ENCODE measurements at regions not wholly inside any gene's neighbourhood (a gene's known extent, or its start where the extent isn't known, plus 50 kb on each side); places are given as distances from the start of the nearest gene placed in this dataset.

GRCh38 chr1:191134796-191135195 lies 657.1 kb upstream of the BRINP3 start (continued):
- TF ChIP-seq CDX4 (CRISPR knock-in tag; IDR thresholded peaks at IDR 0.05; ENCODE audit: borderline replicate concordance) (no peak), USF2 (CRISPR knock-in tag; IDR thresholded peaks at IDR 0.05) (no peak), NR3C1 (CRISPR knock-in tag; conservative IDR thresholded peaks at IDR 0.05; ENCODE audit: low read depth) (no peak), SP1 (CRISPR knock-in tag; conservative IDR thresholded peaks at IDR 0.05) (no peak), ATF2 (CRISPR knock-in tag; IDR thresholded peaks at IDR 0.05; ENCODE audit: borderline replicate concordance, low read depth) (no peak)

GRCh38 chr1:191140038-191140437 lies 662.4 kb upstream of the BRINP3 start:
- Mint-ChIP-seq H3K27ac (no peak overlapping the region), H3K4me1 (no peaks in the 10 kb centered on the region), H3K36me3 (no peaks in the 10 kb centered on the region), H3K9me3 (no peaks in the 10 kb centered on the region), H3K4me3 (no peak overlapping the region), H3K27me3 (ENCODE audit: low read depth) (no peaks in the 10 kb centered on the region)
- ATAC-seq, result no peak
- ChIA-PET POLR2A (no interaction called here), CTCF (no interaction called here)
- TF ChIP-seq ERG (CRISPR knock-in tag; IDR thresholded peaks at IDR 0.05) (no peak), FOXP1 (CRISPR knock-in tag; IDR thresholded peaks at IDR 0.05; ENCODE audit: borderline replicate concordance) (no peak), ATF1 (CRISPR knock-in tag; IDR thresholded peaks at IDR 0.05) (no peak), ZNF317 (CRISPR knock-in tag; IDR thresholded peaks at IDR 0.05; ENCODE audit: borderline replicate concordance, low read depth) (no peak), TP53 (CRISPR knock-in tag; IDR thresholded peaks at IDR 0.05) (no peak), CDX4 (CRISPR knock-in tag; IDR thresholded peaks at IDR 0.05; ENCODE audit: borderline replicate concordance) (no peak), RELA (CRISPR knock-in tag; IDR thresholded peaks at IDR 0.05; ENCODE audit: borderline replicate concordance) (no peak), ZNF396 (CRISPR knock-in tag; IDR thresholded peaks at IDR 0.05; ENCODE audit: borderline replicate concordance) (no peak)
- DNase-seq (ENCODE audit: low spot score), result no peak

- H3K4me3 Mint-ChIP-seq, result no peak overlapping the region
- no peaks in the 10 kb centered on the region for H3K36me3 Mint-ChIP-seq
- ATAC-seq (no peak), DNase-seq (ENCODE audit: low spot score) (no peak)
- no peaks in the 10 kb centered on the region for H3K4me1 Mint-ChIP-seq
- no peak overlapping the region for H3K27ac Mint-ChIP-seq
- CTCF ChIA-PET, result no interaction called here
- H3K9me3 Mint-ChIP-seq, result peaks cover 10% of the 10 kb centered on the region
- POLR2A ChIA-PET, result no interaction called here
- H3K27me3 Mint-ChIP-seq (ENCODE audit: low read depth), result no peaks in the 10 kb centered on the region
- TF ChIP-seq IRF2 (CRISPR knock-in tag; IDR thresholded peaks at IDR 0.05; ENCODE audit: borderline replicate concordance, low read depth) (no peak), AR (CRISPR knock-in tag; IDR thresholded peaks at IDR 0.05) (no peak), ZNF138 (CRISPR knock-in tag; conservative IDR thresholded peaks at IDR 0.05) (no peak), GRHL2 (CRISPR knock-in tag; IDR thresholded peaks at IDR 0.05; ENCODE audit: insufficient replicate concordance, severe bottlenecking) (no peak), ATF2 (CRISPR knock-in tag; IDR thresholded peaks at IDR 0.05; ENCODE audit: borderline replicate concordance, low read depth) (no peak), FOXP1 (CRISPR knock-in tag; IDR thresholded peaks at IDR 0.05; ENCODE audit: borderline replicate concordance) (no peak), STAT6 (CRISPR knock-in tag; conservative IDR thresholded peaks at IDR 0.05; ENCODE audit: low read depth) (no peak), ZNF416 (CRISPR knock-in tag; IDR thresholded peaks at IDR 0.05) (no peak), NR3C1 (CRISPR knock-in tag; conservative IDR thresholded peaks at IDR 0.05; ENCODE audit: low read depth) (no peak), ZBTB43 (CRISPR knock-in tag; IDR thresholded peaks at IDR 0.05) (no peak)
These were observed 665.1 kb upstream of the BRINP3 start for GRCh38 chr1:191142748-191143147.
